Activated CD4-positive, alpha-beta memory T cell treated with anti-CD3 and anti-CD28 coated beads, Interleukin-2, amount 10 ng/mL, durations not matched to agents 7 days and 5 days (primary cell): ENCODE measurements at regions not wholly inside any gene's neighbourhood (a gene's known extent, or its start where the extent isn't known, plus 50 kb on each side); places are given as distances from the start of the nearest gene placed in this dataset.

Experiments
- CTCF ChIA-PET: fragments of 350-600 bp; sonication (Branson Sonifier 250); formaldehyde crosslinking; loops from one replicate; lab custom pipeline; 2021; ENCODE audit warnings: antibody characterized with exemption, inconsistent platforms; lab: Charles Lee
- POLR2A ChIA-PET: fragments of 350-600 bp; sonication (Branson Sonifier 250); formaldehyde crosslinking; loops from one replicate; lab custom pipeline; 2021; ENCODE audit warnings: antibody characterized with exemption; lab: Charles Lee
- DNase-seq: peaks from one replicate; pipeline ENCODE4 v3.0.0-alpha.2; 2020
- H3K27ac Mint-ChIP-seq: one replicate; pipeline ENCODE4 v1.8.0; 2021; ENCODE audit warnings: mild to moderate bottlenecking, mixed read lengths
- H3K27me3 Mint-ChIP-seq: one replicate; pipeline ENCODE4 v1.8.0; 2021; ENCODE audit warnings: mixed read lengths
- H3K36me3 Mint-ChIP-seq: one replicate; pipeline ENCODE4 v1.8.0; 2021; ENCODE audit warnings: low read depth, mixed read lengths
- H3K4me1 Mint-ChIP-seq: one replicate; pipeline ENCODE4 v1.8.0; 2021; ENCODE audit warnings: mixed read lengths
- H3K4me3 Mint-ChIP-seq: one replicate; pipeline ENCODE4 v1.8.0; 2021; ENCODE audit warnings: mild to moderate bottlenecking, mixed read lengths
- H3K9me3 Mint-ChIP-seq: one replicate; pipeline ENCODE4 v1.8.0; 2021; ENCODE audit warnings: mixed read lengths

- Mint-ChIP-seq H3K9me3 (no peaks in the 10 kb centered on the region), H3K36me3 (no peaks in the 10 kb centered on the region), H3K4me1 (peaks cover 51% of the 10 kb centered on the region), H3K4me3 (no peak overlapping the region), H3K27ac (no peak overlapping the region), H3K27me3 (peaks cover 6% of the 10 kb centered on the region)
- no peak for DNase-seq
- ChIA-PET POLR2A (interaction anchor here (0.6 to 9.5 kb wide), 18 partner anchors 12 to 577 kb away, joined by 3 to 129 read pairs (median 9); partner anchors contain the start of genes CD28, CTLA4 and CYP20A1), CTCF (interaction anchor here (0.6 to 8.0 kb wide), 49 partner anchors 10 to 1225 kb away, joined by 3 to 93 read pairs (median 4); partner anchors contain the start of genes CTLA4 and CYP20A1)
Observed at GRCh38 chr2:203815541-203815898, 52.1 kb upstream of the CTLA4 start.

GRCh38 chr2:203817147-203817546, 50.4 kb upstream of the CTLA4 start:
- H3K4me1 Mint-ChIP-seq = peaks cover 37% of the 10 kb centered on the region
- no peak overlapping the region for H3K27ac Mint-ChIP-seq
- no peaks in the 10 kb centered on the region for H3K9me3 Mint-ChIP-seq
- no peak for DNase-seq
- no peaks in the 10 kb centered on the region for H3K36me3 Mint-ChIP-seq
- no peak overlapping the region for H3K4me3 Mint-ChIP-seq
- peaks cover 6% of the 10 kb centered on the region for H3K27me3 Mint-ChIP-seq
- ChIA-PET CTCF (interaction anchor here (0.8 to 8.0 kb wide), 6 partner anchors 11 to 592 kb away, joined by 3 to 93 read pairs (median 3); no protein-coding TSS in a partner anchor), POLR2A (interaction anchor here (0.7 to 9.5 kb wide), 8 partner anchors 13 to 579 kb away, joined by 3 to 129 read pairs (median 5); partner anchors contain the start of genes CTLA4 and CYP20A1)
